GF-D8 (cell line): ENCODE measurements at regions not wholly inside any gene's neighbourhood (a gene's known extent, or its start where the extent isn't known, plus 50 kb on each side); places are given as distances from the start of the nearest gene placed in this dataset.
"Not testable (repeated sequence)": the region's sequence is repeated elsewhere in the genome, so short reads cannot be mapped to it uniquely, and the experiment has no call there.

Source experiments
- DNase-seq: peaks from one replicate; lab custom pipeline; 2025; lab: John Stamatoyannopoulos, UW

DNA sequence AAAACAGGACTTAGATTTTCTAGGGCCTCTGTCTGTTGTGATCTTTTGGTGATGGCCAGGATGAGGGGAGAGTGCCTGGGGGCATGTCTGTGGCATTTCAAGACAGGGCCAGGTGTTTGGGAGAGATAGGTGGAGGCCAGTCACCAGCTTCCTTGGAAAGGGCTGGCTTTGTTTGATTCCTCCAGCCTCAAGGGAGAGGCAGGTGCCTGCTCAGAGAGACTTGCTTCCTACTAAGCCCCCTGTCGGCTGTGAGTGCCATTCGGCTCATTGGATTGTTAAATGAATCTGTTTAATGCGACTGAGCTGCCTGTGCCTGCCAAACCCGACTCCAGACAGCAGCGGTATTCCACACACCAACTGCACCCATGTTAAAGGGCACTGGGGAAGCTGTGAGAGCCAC lies 304.1 kb upstream of the COBL start:
- DNase-seq = no peak

DNA sequence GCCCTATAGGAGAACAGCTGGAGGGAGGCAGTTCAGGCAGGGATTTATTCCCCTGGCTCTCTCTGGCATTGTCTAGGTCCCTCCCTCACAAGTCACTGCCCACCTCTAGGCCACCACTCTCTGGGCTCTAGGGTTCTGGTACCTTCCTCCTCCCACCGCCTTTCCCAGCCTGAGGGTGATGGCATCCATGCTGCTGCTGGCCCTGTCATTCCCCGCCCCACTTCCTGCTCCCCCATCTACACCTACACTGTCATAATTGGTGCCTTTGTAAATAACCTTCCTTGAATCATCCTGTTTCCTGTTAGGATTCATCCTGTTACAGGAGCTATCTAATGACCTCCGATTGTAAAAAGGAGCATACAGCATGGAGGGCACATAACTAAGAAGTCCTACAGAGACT lies 303.3 kb upstream of the COBL start:
- DNase-seq = no peak

- DNase-seq = no peak
Measured at GRCh38 chr7:51617686-51618085, 301.1 kb upstream of the COBL start.

- no peak for DNase-seq
Measured at GRCh38 chr7:51613911-51614357, 297.3 kb upstream of the COBL start.

GRCh38 chr7:51611937-51612336 lies 295.3 kb upstream of the COBL start:
- no peak for DNase-seq

- no peak for DNase-seq
Measured at GRCh38 chr7:51607447-51607846, 290.8 kb upstream of the COBL start.

- DNase-seq = no peak
Measured at GRCh38 chr7:51606601-51607154, 290.1 kb upstream of the COBL start.

DNA sequence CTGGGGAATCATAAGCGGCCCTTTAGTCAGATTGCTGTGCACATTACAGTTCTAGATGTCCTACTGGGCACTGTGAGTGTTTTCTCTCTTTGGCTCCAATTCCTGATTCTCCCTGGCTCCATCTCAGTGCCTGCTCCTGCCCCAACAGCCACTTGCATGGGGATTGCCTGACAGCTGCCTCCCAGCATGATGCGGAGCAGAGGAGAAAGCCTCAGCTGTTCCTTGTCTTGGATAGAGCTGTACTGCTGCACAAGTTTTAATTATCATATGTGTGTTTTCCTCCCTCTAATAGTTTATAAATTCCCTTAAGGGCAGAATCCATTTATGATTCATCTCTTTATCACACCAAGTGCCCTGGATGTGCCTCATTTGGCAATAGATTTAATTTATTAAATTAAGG lies 285.8 kb upstream of the COBL start:
- DNase-seq = no peak

- DNase-seq = no peak
Measured at GRCh38 chr7:51601461-51601860, 284.9 kb upstream of the COBL start.

- DNase-seq = not testable (repeated sequence)
Measured at GRCh38 chr7:51599935-51600334, 283.3 kb upstream of the COBL start.

GRCh38 chr7:51593628-51594027 lies 277.0 kb upstream of the COBL start:
- DNase-seq = no peak

DNA sequence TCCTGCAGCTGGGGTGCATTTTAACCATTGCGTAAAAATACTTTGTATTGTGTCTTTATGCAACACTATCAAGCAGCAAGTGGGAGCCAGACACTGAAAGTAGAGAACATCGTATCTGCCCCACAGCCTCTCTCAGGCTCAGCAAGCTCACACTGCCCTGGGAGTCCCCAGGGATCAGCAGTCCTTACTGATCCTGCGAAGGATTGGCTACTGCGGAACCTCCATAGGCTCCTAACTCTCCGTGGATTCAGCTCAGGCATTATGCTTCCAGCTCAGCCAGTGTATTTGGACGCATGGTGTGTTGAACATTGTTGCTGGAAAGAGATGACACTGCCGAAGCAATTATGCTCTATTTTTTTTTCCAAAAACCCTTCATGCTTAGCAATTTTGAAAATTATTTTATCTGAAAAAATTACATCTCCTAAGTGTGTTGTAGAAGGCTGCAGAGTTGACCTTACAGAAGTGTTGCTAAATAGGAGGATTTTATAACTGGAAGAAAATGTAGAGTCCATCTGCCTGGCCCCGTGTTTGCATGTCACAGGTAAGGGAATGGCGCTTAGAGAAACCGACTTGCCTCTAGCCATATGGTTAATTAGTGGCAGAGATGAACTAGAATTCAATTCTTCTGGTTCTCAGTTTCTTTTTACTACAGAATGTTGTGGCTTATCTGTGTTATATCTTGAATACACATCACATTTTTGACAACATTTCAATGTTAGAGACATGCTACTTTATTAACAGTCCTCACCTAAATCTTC lies 276.4 kb upstream of the COBL start:
- DNase-seq = no peak

DNA sequence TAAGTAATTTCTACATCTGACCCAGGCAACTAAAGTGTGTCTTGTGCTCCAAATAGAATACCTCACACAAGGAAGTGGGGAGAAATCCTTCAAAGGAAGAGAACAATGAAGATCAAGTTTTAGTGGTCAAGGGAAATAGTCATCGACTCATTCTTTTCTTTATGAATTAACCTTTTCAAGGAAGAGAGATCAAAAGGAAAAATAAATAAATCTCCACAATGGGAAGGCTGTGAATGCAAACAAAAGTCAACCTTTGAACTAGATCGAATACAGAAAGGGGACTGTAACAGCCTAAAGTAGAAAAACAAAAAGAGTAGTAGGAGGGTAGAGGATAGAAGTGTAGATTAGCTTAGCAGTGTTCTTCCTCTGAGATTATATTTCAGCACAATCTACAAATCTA lies 274.6 kb upstream of the COBL start:
- no peak for DNase-seq

- no peak for DNase-seq
Measured at GRCh38 chr7:51590746-51591145, 274.1 kb upstream of the COBL start.

DNA sequence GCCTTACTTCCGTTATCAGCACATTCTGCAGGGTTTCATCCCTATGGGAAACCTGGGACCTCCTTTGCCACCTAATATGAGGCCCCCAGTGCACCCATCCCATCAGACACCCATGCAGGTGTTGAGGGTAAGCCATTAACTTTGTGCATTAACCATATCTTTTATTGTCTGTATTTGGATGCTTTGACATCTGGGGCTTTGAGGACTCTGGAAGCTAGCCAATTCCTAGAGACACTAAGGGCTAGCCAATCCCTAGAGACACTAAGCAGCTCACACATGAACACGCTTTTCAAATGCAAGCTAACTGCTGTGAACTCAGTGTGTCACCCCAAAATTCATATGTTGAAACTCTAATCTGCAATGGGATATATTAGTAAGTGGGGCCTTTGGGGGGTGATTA lies 272.5 kb upstream of the COBL start:
- DNase-seq = no peak

GRCh38 chr7:51587604-51588003 lies 271.0 kb upstream of the COBL start:
- DNase-seq = no peak

GRCh38 chr7:51577390-51577789 lies 260.8 kb upstream of the COBL start:
- DNase-seq = no peak

- no peak for DNase-seq
Measured at GRCh38 chr7:51569581-51569980, 253.0 kb upstream of the COBL start.

GRCh38 chr7:51569176-51569575 lies 252.6 kb upstream of the COBL start:
- DNase-seq = no peak

GRCh38 chr7:51551070-51551469 lies 234.5 kb upstream of the COBL start:
- DNase-seq = no peak

GRCh38 chr7:51545131-51545530 lies 228.5 kb upstream of the COBL start:
- DNase-seq = no peak

GRCh38 chr7:51543801-51544553 lies 227.4 kb upstream of the COBL start:
- DNase-seq = no peak

GRCh38 chr7:51540906-51541305 lies 224.3 kb upstream of the COBL start:
- not testable (repeated sequence) for DNase-seq
